ENCODE measurements at regions not wholly inside any gene's neighbourhood (a gene's known extent, or its start where the extent isn't known, plus 50 kb on each side); places are given as distances from the start of the nearest gene placed in this dataset.

GRCh38 chr4:130449741-130450140 is 1353.8 kb downstream of the C4orf33 start:
- TF ChIP-seq EZH2phosphoT487 (IDR thresholded peaks at IDR 0.05; ENCODE audit: insufficient read depth, low read depth) (no peak), EZH2 (IDR thresholded peaks at IDR 0.05; ENCODE audit: insufficient read depth, poor library complexity, severe bottlenecking) (no peak)

All from GM23248 (cell line).